ENCODE measurements at regions not wholly inside any gene's neighbourhood (a gene's known extent, or its start where the extent isn't known, plus 50 kb on each side); places are given as distances from the start of the nearest gene placed in this dataset.

DNA sequence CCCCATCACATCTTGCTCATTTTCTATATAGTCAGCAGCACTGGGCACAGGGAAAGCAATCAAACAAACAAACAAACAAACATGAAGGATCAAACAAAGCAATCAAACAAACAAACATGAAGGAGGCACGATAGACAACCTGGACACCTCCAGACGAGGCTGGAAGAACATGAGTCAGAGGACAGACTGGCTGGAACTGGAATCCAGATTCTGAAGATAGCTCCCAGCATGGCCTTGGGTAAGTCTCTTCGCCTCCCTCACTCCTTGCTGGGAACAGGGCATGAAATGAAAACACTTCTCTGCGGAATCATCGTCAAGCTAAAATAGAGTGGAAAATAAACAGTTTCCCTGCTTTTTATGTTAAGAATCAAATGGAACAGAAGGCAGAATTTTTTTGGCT is 984.8 kb downstream of the VRK1 start (continued):
- TF ChIP-seq, protein P1, sequence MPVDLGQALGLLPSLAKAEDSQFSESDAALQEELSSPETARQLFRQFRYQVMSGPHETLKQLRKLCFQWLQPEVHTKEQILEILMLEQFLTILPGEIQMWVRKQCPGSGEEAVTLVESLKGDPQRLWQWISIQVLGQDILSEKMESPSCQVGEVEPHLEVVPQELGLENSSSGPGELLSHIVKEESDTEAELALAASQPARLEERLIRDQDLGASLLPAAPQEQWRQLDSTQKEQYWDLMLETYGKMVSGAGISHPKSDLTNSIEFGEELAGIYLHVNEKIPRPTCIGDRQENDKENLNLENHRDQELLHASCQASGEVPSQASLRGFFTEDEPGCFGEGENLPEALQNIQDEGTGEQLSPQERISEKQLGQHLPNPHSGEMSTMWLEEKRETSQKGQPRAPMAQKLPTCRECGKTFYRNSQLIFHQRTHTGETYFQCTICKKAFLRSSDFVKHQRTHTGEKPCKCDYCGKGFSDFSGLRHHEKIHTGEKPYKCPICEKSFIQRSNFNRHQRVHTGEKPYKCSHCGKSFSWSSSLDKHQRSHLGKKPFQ (tag by site-specific recombination; IDR thresholded peaks at IDR 0.05), result no peak
- TF ChIP-seq, protein P2, sequence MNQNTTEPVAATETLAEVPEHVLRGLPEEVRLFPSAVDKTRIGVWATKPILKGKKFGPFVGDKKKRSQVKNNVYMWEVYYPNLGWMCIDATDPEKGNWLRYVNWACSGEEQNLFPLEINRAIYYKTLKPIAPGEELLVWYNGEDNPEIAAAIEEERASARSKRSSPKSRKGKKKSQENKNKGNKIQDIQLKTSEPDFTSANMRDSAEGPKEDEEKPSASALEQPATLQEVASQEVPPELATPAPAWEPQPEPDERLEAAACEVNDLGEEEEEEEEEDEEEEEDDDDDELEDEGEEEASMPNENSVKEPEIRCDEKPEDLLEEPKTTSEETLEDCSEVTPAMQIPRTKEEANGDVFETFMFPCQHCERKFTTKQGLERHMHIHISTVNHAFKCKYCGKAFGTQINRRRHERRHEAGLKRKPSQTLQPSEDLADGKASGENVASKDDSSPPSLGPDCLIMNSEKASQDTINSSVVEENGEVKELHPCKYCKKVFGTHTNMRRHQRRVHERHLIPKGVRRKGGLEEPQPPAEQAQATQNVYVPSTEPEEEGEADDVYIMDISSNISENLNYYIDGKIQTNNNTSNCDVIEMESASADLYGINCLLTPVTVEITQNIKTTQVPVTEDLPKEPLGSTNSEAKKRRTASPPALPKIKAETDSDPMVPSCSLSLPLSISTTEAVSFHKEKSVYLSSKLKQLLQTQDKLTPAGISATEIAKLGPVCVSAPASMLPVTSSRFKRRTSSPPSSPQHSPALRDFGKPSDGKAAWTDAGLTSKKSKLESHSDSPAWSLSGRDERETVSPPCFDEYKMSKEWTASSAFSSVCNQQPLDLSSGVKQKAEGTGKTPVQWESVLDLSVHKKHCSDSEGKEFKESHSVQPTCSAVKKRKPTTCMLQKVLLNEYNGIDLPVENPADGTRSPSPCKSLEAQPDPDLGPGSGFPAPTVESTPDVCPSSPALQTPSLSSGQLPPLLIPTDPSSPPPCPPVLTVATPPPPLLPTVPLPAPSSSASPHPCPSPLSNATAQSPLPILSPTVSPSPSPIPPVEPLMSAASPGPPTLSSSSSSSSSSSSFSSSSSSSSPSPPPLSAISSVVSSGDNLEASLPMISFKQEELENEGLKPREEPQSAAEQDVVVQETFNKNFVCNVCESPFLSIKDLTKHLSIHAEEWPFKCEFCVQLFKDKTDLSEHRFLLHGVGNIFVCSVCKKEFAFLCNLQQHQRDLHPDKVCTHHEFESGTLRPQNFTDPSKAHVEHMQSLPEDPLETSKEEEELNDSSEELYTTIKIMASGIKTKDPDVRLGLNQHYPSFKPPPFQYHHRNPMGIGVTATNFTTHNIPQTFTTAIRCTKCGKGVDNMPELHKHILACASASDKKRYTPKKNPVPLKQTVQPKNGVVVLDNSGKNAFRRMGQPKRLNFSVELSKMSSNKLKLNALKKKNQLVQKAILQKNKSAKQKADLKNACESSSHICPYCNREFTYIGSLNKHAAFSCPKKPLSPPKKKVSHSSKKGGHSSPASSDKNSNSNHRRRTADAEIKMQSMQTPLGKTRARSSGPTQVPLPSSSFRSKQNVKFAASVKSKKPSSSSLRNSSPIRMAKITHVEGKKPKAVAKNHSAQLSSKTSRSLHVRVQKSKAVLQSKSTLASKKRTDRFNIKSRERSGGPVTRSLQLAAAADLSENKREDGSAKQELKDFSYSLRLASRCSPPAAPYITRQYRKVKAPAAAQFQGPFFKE (tag by site-specific recombination; IDR thresholded peaks at IDR 0.05; ENCODE audit: borderline replicate concordance), result no peak
- TF ChIP-seq ZNF585B (tag by site-specific recombination; IDR thresholded peaks at IDR 0.05), result no peak

DNA sequence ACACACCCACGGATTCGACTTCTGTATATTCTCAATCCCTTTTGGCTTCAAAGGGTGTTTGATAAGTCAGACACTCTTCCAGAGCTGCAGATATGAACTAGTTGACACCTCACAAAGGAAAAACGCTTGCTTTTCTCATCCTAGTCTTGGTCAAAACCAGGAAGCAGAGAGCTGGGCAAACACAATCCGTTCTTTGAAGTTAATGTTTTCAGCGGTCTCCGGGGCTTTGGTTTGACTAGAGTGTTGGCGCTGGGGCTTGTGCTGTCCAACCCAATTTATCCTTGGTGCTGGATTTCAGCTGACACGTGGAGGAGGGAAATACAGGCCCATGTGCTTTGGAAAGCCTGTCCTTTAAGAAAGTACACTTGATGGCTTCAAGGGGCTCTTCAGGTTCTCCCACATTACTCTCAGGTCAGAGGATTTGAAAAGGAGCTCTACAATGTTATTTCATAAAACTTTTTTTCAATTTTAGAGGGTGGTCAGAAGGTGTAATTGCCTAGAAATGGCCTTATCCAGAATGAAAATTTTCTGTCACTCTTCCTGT is 985.8 kb downstream of the VRK1 start:
- no peaks in the 10 kb centered on the region for H3K36me3 ChIP-seq (ENCODE audit: control insufficient read depth in 2 of 2, insufficient read depth in 1 of 2, low read length in 2 of 2)
- no peaks in the 10 kb centered on the region for H3K4me1 ChIP-seq (ENCODE audit: control insufficient read depth, insufficient read depth, low read length)
- no peak overlapping the region for H3K4me3 ChIP-seq (ENCODE audit: low read depth, low read length)
- ChIA-PET POLR2A (no interaction called here), CTCF (interaction anchor here (0.6 to 0.7 kb wide), 2 partner anchors 135 to 299 kb away, joined by 4 to 5 read pairs; no protein-coding TSS in a partner anchor)
- H3K27ac ChIP-seq (ENCODE audit: extremely low read depth, low read depth, low read length), result no peak overlapping the region
- TF ChIP-seq KLF8 (tag by site-specific recombination; IDR thresholded peaks at IDR 0.05) (no peak), MYNN (tag by site-specific recombination; IDR thresholded peaks at IDR 0.05; ENCODE audit: borderline replicate concordance) (no peak), ZNF10 (tag by site-specific recombination; IDR thresholded peaks at IDR 0.05) (no peak), ZNF121 (tag by site-specific recombination; IDR thresholded peaks at IDR 0.05) (no peak), ZNF211 (tag by site-specific recombination; IDR thresholded peaks at IDR 0.05; ENCODE audit: low read depth) (no peak), ZNF292 (tag by site-specific recombination; IDR thresholded peaks at IDR 0.05; ENCODE audit: borderline replicate concordance, low read depth) (no peak), WT1 (tag by site-specific recombination; IDR thresholded peaks at IDR 0.05) (no peak), HOXD13 (CRISPR knock-in tag; IDR thresholded peaks at IDR 0.05; ENCODE audit: borderline replicate concordance) (no peak)
- TF ChIP-seq, protein P3, sequence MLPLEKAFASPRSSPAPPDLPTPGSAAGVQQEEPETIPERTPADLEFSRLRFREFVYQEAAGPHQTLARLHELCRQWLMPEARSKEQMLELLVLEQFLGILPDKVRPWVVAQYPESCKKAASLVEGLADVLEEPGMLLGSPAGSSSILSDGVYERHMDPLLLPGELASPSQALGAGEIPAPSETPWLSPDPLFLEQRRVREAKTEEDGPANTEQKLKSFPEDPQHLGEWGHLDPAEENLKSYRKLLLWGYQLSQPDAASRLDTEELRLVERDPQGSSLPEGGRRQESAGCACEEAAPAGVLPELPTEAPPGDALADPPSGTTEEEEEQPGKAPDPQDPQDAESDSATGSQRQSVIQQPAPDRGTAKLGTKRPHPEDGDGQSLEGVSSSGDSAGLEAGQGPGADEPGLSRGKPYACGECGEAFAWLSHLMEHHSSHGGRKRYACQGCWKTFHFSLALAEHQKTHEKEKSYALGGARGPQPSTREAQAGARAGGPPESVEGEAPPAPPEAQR (tag by site-specific recombination; IDR thresholded peaks at IDR 0.05), result no peak
- TF ChIP-seq, protein P4, sequence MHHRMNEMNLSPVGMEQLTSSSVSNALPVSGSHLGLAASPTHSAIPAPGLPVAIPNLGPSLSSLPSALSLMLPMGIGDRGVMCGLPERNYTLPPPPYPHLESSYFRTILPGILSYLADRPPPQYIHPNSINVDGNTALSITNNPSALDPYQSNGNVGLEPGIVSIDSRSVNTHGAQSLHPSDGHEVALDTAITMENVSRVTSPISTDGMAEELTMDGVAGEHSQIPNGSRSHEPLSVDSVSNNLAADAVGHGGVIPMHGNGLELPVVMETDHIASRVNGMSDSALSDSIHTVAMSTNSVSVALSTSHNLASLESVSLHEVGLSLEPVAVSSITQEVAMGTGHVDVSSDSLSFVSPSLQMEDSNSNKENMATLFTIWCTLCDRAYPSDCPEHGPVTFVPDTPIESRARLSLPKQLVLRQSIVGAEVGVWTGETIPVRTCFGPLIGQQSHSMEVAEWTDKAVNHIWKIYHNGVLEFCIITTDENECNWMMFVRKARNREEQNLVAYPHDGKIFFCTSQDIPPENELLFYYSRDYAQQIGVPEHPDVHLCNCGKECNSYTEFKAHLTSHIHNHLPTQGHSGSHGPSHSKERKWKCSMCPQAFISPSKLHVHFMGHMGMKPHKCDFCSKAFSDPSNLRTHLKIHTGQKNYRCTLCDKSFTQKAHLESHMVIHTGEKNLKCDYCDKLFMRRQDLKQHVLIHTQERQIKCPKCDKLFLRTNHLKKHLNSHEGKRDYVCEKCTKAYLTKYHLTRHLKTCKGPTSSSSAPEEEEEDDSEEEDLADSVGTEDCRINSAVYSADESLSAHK (tag by site-specific recombination; IDR thresholded peaks at IDR 0.05), result no peak
- TF ChIP-seq, protein P5, sequence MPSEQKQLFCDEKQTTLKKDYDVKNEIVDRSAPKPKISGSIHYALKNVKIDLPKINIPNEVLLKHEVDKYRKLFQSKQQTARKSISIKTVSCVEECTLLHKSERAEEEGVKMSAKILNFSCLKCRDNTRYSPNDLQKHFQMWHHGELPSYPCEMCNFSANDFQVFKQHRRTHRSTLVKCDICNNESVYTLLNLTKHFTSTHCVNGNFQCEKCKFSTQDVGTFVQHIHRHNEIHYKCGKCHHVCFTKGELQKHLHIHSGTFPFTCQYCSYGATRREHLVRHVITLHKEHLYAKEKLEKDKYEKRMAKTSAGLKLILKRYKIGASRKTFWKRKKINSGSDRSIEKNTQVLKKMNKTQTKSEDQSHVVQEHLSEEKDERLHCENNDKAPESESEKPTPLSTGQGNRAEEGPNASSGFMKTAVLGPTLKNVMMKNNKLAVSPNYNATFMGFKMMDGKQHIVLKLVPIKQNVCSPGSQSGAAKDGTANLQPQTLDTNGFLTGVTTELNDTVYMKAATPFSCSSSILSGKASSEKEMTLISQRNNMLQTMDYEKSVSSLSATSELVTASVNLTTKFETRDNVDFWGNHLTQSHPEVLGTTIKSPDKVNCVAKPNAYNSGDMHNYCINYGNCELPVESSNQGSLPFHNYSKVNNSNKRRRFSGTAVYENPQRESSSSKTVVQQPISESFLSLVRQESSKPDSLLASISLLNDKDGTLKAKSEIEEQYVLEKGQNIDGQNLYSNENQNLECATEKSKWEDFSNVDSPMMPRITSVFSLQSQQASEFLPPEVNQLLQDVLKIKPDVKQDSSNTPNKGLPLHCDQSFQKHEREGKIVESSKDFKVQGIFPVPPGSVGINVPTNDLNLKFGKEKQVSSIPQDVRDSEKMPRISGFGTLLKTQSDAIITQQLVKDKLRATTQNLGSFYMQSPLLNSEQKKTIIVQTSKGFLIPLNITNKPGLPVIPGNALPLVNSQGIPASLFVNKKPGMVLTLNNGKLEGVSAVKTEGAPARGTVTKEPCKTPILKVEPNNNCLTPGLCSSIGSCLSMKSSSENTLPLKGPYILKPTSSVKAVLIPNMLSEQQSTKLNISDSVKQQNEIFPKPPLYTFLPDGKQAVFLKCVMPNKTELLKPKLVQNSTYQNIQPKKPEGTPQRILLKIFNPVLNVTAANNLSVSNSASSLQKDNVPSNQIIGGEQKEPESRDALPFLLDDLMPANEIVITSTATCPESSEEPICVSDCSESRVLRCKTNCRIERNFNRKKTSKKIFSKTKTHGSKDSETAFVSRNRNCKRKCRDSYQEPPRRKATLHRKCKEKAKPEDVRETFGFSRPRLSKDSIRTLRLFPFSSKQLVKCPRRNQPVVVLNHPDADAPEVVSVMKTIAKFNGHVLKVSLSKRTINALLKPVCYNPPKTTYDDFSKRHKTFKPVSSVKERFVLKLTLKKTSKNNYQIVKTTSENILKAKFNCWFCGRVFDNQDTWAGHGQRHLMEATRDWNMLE (tag by site-specific recombination; conservative IDR thresholded peaks at IDR 0.05; ENCODE audit: low read depth), result no peak
- TF ChIP-seq, protein P6, sequence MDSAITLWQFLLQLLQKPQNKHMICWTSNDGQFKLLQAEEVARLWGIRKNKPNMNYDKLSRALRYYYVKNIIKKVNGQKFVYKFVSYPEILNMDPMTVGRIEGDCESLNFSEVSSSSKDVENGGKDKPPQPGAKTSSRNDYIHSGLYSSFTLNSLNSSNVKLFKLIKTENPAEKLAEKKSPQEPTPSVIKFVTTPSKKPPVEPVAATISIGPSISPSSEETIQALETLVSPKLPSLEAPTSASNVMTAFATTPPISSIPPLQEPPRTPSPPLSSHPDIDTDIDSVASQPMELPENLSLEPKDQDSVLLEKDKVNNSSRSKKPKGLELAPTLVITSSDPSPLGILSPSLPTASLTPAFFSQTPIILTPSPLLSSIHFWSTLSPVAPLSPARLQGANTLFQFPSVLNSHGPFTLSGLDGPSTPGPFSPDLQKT (IDR thresholded peaks at IDR 0.05; ENCODE audit: borderline replicate concordance, low read depth, low read length), result no peak
- TF ChIP-seq, protein P7, sequence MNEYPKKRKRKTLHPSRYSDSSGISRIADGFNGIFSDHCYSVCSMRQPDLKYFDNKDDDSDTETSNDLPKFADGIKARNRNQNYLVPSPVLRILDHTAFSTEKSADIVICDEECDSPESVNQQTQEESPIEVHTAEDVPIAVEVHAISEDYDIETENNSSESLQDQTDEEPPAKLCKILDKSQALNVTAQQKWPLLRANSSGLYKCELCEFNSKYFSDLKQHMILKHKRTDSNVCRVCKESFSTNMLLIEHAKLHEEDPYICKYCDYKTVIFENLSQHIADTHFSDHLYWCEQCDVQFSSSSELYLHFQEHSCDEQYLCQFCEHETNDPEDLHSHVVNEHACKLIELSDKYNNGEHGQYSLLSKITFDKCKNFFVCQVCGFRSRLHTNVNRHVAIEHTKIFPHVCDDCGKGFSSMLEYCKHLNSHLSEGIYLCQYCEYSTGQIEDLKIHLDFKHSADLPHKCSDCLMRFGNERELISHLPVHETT (tag by site-specific recombination; IDR thresholded peaks at IDR 0.05), result no peak
- H3K9me3 ChIP-seq (ENCODE audit: control insufficient read depth, insufficient read depth, low read depth, low read length), result no peaks in the 10 kb centered on the region
